HG02763 (cell line): ENCODE measurements at regions not wholly inside any gene's neighbourhood (a gene's known extent, or its start where the extent isn't known, plus 50 kb on each side); places are given as distances from the start of the nearest gene placed in this dataset.
"Not testable (repeated sequence)": the region's sequence is repeated elsewhere in the genome, so short reads cannot be mapped to it uniquely, and the experiment has no call there.

Experiments used
- ATAC-seq: cut with Tn5 transposase; IDR thresholded peaks from one replicate; pipeline ENCODE4 v1.9.1; 2021; ENCODE audit warnings: mild to moderate bottlenecking, moderate library complexity; ENCODE audit not compliant: unreplicated experiment

- no peak for ATAC-seq
Measured at GRCh38 chr7:45401155-45401554, 173.0 kb upstream of the ADCY1 start.

GRCh38 chr7:45401851-45402250 is 172.3 kb upstream of the ADCY1 start:
- ATAC-seq: no peak

- ATAC-seq: no peak
Measured at GRCh38 chr7:45402480-45403218, 171.5 kb upstream of the ADCY1 start.

GRCh38 chr7:45404622-45405021 is 169.5 kb upstream of the ADCY1 start:
- no peak for ATAC-seq

- no peak for ATAC-seq
Measured at GRCh38 chr7:45407730-45408408, 166.3 kb upstream of the ADCY1 start.

GRCh38 chr7:45408409-45408737 is 165.8 kb upstream of the ADCY1 start:
- no peak for ATAC-seq

GRCh38 chr7:45410893-45411292 is 163.3 kb upstream of the ADCY1 start:
- no peak for ATAC-seq

- ATAC-seq: no peak
Measured at GRCh38 chr7:45413419-45413818, 160.7 kb upstream of the ADCY1 start.

GRCh38 chr7:45414226-45414625 is 159.9 kb upstream of the ADCY1 start:
- ATAC-seq: no peak

GRCh38 chr7:45415265-45415664 is 158.9 kb upstream of the ADCY1 start:
- ATAC-seq: no peak

- no peak for ATAC-seq
Measured at GRCh38 chr7:45416846-45417245, 157.3 kb upstream of the ADCY1 start.

GRCh38 chr7:45417268-45417667 is 156.9 kb upstream of the ADCY1 start:
- no peak for ATAC-seq

- no peak for ATAC-seq
Measured at GRCh38 chr7:45417735-45418134, 156.4 kb upstream of the ADCY1 start.

GRCh38 chr7:45420843-45421495 is 153.2 kb upstream of the ADCY1 start:
- no peak for ATAC-seq

- ATAC-seq: no peak
Measured at GRCh38 chr7:45421806-45422205, 152.4 kb upstream of the ADCY1 start.

- no peak for ATAC-seq
Measured at GRCh38 chr7:45430397-45430796, 143.8 kb upstream of the ADCY1 start.

- no peak for ATAC-seq
Measured at GRCh38 chr7:45434167-45434784, 139.9 kb upstream of the ADCY1 start.

- ATAC-seq: no peak
Measured at GRCh38 chr7:45435131-45435530, 139.0 kb upstream of the ADCY1 start.

- no peak for ATAC-seq
Measured at GRCh38 chr7:45435846-45436245, 138.3 kb upstream of the ADCY1 start.

- ATAC-seq: not testable (repeated sequence)
Measured at GRCh38 chr7:45440776-45441175, 133.4 kb upstream of the ADCY1 start.

- no peak for ATAC-seq
Measured at GRCh38 chr7:45443263-45443662, 130.9 kb upstream of the ADCY1 start.
